HL-60 (cell line): ENCODE measurements at regions not wholly inside any gene's neighbourhood (a gene's known extent, or its start where the extent isn't known, plus 50 kb on each side); places are given as distances from the start of the nearest gene placed in this dataset.
A peak's percentile ranks its signal among the peaks of the same experiment; 100 is the strongest.

Experiments used
- DNase-seq, 2 experiments: peaks; one replicate each; pipeline ENCODE4 v3.0.0-alpha.2; 2010 to 2020; ENCODE audit warnings: low read depth in 1 of 2, low spot score in 1 of 2
- H3K27ac ChIP-seq: fragments of 250-450 bp; sonication (Bioruptor Pico); replicated peaks from 2 replicates; pipeline ENCODE4 v1.5.1; 2020; ENCODE audit warnings: mild to moderate bottlenecking, moderate library complexity
- H3K27me3 ChIP-seq: fragments of 250-450 bp; sonication (Bioruptor Pico); 2 replicates; pipeline ENCODE4 v1.5.1; 2021; ENCODE audit warnings: mild to moderate bottlenecking, moderate library complexity; ENCODE audit not compliant: insufficient read depth, poor library complexity, severe bottlenecking
- H3K4me3 ChIP-seq: replicated peaks from 2 replicates; pipeline ENCODE4 v1.5.1; 2011; ENCODE audit warnings: mild to moderate bottlenecking, control low read depth, low read length; ENCODE audit not compliant: insufficient read depth
- CTCF ChIP-seq: IDR thresholded peaks from one replicate; pipeline ENCODE4 v1.5.1; 2011; ENCODE audit warnings: low read length, control low read depth, inconsistent platforms; ENCODE audit not compliant: insufficient read depth
- GABPA ChIP-seq: IDR thresholded peaks from 2 replicates; pipeline ENCODE4 v1.6.1; 2012; ENCODE audit warnings: low read depth
- POLR2AphosphoS5 ChIP-seq: IDR thresholded peaks from 2 replicates; pipeline ENCODE4 v1.6.1; 2012; ENCODE audit warnings: low read depth
- REST ChIP-seq: IDR thresholded peaks from 2 replicates; pipeline ENCODE4 v1.6.1; 2012; ENCODE audit warnings: low read depth; ENCODE audit not compliant: insufficient replicate concordance
- SPI1 ChIP-seq: IDR thresholded peaks from 2 replicates; pipeline ENCODE4 v1.6.1; 2012; ENCODE audit warnings: low read depth, mild to moderate bottlenecking, borderline replicate concordance

GRCh38 chr5:74428876-74429275 is 211.7 kb downstream of the ENC1 start:
- no peak for DNase-seq
- Histone ChIP-seq H3K27ac (no peak overlapping the region), H3K27me3 (no peaks in the 10 kb centered on the region), H3K4me3 (no peak overlapping the region)
- TF ChIP-seq REST, result no peak
- no peak for TF ChIP-seq SPI1
- TF ChIP-seq POLR2AphosphoS5, result no peak
- no peak for TF ChIP-seq CTCF

- Histone ChIP-seq H3K27ac (no peak overlapping the region), H3K27me3 (no peaks in the 10 kb centered on the region), H3K4me3 (no peak overlapping the region)
- no peak for DNase-seq
- TF ChIP-seq SPI1, result no peak
- TF ChIP-seq POLR2AphosphoS5, result no peak
- no peak for TF ChIP-seq GABPA
- no peak for TF ChIP-seq CTCF
These were observed 212.3 kb downstream of the ENC1 start for GRCh38 chr5:74428275-74428674.

GRCh38 chr5:74426506-74426905 is 214.0 kb downstream of the ENC1 start:
- Histone ChIP-seq H3K27me3 (no peaks in the 10 kb centered on the region), H3K4me3 (no peak overlapping the region), H3K27ac (no peak overlapping the region)
- TF ChIP-seq CTCF, result no peak
- TF ChIP-seq POLR2AphosphoS5, result no peak
- TF ChIP-seq REST, result no peak
- no peak for TF ChIP-seq GABPA
- no peak for TF ChIP-seq SPI1
- DNase-seq, result no peak

GRCh38 chr5:74424162-74424868 is 216.2 kb downstream of the ENC1 start:
- no peak for TF ChIP-seq SPI1
- TF ChIP-seq GABPA, result no peak
- no peak for TF ChIP-seq CTCF
- TF ChIP-seq POLR2AphosphoS5, result no peak
- no peak for TF ChIP-seq REST
- H3K27me3 ChIP-seq, result no peaks in the 10 kb centered on the region
- H3K4me3 ChIP-seq, result no peak overlapping the region
- no peak overlapping the region for H3K27ac ChIP-seq
- peak in 1 of 2 experiments; percentile 55 for DNase-seq
